BJ (cell line): ENCODE measurements at regions not wholly inside any gene's neighbourhood (a gene's known extent, or its start where the extent isn't known, plus 50 kb on each side); places are given as distances from the start of the nearest gene placed in this dataset.

Source experiments
- CTCF ChIA-PET: fragments of 350-600 bp; formaldehyde crosslinking; extraction: SDS; loops from one replicate; lab custom pipeline; 2021; ENCODE audit warnings: antibody characterized with exemption, inconsistent platforms; lab: Yijun Ruan, JAX
- POLR2A ChIA-PET: fragments of 300-600 bp; sonication (Branson Sonifier 250); formaldehyde crosslinking; extraction: SDS; loops from one replicate; lab custom pipeline; 2021; ENCODE audit warnings: antibody characterized with exemption; lab: Charles Lee
- DNase-seq: peaks from one replicate; pipeline ENCODE4 v3.0.0-alpha.2; 2011; ENCODE audit warnings: low read depth
- H3K27me3 ChIP-seq: 2 replicates; pipeline ENCODE4 v1.6.0; 2011; ENCODE audit warnings: low read length; ENCODE audit not compliant: control insufficient read depth, insufficient read depth
- H3K36me3 ChIP-seq: 2 replicates; pipeline ENCODE4 v1.5.1; 2011; ENCODE audit warnings: low read length; ENCODE audit not compliant: control insufficient read depth, insufficient read depth
- H3K4me3 ChIP-seq: 2 replicates; pipeline ENCODE4 v1.5.1; 2011; ENCODE audit warnings: low read depth, mild to moderate bottlenecking, control low read depth, low read length
- TF ChIP-seq, protein P1 (sequence below): IDR thresholded peaks from 2 replicates; pipeline ENCODE4 v1.5.1; 2011; ENCODE audit warnings: low read depth, mild to moderate bottlenecking, control low read depth, inconsistent platforms, low read length, moderate library complexity; ENCODE audit not compliant: insufficient read depth

DNA sequence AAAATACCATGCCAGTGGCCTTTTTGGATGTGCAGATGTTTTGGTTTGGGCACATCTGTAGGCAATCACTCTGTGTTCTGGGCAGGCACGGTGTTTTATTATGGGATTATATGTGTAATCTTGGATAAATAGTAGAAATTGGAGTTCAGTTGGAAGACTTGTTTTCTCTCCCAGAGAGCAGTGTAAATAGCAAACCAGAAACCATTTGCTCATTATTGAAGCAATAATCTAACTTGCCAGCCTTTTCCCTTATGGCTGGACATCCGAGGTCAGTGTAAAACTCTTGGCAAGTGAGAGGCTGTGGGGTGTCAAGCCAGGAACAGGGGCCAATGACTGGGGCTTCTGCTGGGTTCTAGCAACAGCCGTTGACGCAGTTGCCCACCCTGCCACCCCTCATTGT is 69.9 kb downstream of the IRX3 start:
- DNase-seq: no peak
- TF ChIP-seq, protein P1, sequence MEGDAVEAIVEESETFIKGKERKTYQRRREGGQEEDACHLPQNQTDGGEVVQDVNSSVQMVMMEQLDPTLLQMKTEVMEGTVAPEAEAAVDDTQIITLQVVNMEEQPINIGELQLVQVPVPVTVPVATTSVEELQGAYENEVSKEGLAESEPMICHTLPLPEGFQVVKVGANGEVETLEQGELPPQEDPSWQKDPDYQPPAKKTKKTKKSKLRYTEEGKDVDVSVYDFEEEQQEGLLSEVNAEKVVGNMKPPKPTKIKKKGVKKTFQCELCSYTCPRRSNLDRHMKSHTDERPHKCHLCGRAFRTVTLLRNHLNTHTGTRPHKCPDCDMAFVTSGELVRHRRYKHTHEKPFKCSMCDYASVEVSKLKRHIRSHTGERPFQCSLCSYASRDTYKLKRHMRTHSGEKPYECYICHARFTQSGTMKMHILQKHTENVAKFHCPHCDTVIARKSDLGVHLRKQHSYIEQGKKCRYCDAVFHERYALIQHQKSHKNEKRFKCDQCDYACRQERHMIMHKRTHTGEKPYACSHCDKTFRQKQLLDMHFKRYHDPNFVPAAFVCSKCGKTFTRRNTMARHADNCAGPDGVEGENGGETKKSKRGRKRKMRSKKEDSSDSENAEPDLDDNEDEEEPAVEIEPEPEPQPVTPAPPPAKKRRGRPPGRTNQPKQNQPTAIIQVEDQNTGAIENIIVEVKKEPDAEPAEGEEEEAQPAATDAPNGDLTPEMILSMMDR: no peak
- H3K27me3 ChIP-seq: peaks cover 9% of the 10 kb centered on the region
- CTCF ChIA-PET: interaction anchor here (2.2 kb wide), 1 partner anchor 10 kb away, joined by 5 read pairs; no protein-coding TSS in a partner anchor
- H3K36me3 ChIP-seq: no peaks in the 10 kb centered on the region
- no peak overlapping the region for H3K4me3 ChIP-seq
- POLR2A ChIA-PET: no interaction called here

DNA sequence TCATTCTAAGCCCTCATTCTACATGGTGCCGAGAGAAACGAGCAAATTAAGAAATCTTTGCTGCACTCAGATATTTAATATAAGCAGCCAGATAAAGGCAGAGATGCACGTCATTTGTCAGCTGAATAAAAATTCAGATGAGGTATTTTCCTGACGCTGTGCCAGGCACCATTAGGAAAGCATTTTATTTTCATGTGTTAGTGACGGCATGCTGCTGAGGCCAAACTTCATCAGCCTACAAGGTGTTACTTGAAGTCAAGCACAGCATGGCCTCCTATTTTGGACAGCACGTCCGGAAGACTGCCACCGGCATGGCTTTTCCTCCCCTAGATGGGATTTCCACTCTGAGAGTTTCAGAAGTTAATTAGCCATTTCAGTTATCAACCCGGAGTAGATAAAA is 70.3 kb downstream of the IRX3 start:
- POLR2A ChIA-PET: no interaction called here
- DNase-seq: no peak
- H3K36me3 ChIP-seq: no peaks in the 10 kb centered on the region
- CTCF ChIA-PET: no interaction called here
- TF ChIP-seq, protein P1: no peak
- H3K27me3 ChIP-seq: peaks cover 9% of the 10 kb centered on the region
- H3K4me3 ChIP-seq: no peak overlapping the region

DNA sequence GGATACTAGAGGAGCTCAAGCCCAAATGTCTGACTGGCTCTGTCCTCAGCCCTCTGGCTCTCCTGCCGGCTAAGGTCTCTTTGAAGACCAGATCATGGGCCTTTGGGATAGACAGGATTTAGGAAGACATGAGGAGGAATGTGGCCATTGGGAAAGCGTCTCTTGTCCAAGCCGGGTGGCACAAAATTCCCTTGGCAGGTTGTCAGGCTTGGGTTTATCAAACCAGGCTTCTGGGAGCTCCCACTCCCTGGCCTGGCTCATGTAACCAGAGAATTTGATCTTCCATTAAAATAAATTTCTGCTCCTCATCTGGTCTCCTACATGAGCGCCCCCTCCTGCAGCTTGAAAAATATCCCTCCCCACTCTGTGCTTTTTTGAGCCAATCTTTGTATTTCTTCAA is 71.1 kb downstream of the IRX3 start:
- CTCF ChIA-PET: no interaction called here
- Histone ChIP-seq H3K4me3 (no peak overlapping the region), H3K27me3 (peaks cover 11% of the 10 kb centered on the region), H3K36me3 (no peaks in the 10 kb centered on the region)
- DNase-seq: no peak
- TF ChIP-seq, protein P1: no peak
- POLR2A ChIA-PET: no interaction called here

DNA sequence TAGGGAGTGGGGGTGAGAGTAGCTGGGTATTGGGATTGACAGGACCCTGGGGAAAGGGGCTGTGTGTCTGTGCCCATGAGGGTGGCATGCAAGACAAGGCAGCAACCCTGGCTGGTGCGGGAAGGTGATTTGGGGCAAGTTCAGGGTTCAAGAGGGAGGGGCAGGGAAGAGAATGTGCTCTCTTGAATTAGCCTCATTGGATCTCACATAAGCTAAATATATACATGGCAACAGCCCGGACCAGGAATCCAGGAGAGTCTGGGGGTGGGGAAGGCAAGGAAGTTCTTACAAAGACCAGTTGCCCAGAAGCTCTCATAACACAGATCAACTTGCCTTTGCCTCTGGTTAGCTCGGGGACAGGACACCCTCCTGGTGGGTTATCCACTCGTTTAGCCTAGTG is 73.3 kb downstream of the IRX3 start:
- no peak for DNase-seq
- CTCF ChIA-PET: interaction anchor here (0.6 kb wide), 1 partner anchor 947 kb away, joined by 3 read pairs; no protein-coding TSS in a partner anchor
- POLR2A ChIA-PET: interaction anchor here (0.6 kb wide), 1 partner anchor 1158 kb away, joined by 13 read pairs; no protein-coding TSS in a partner anchor
- no peak overlapping the region for H3K4me3 ChIP-seq
- peaks cover 12% of the 10 kb centered on the region for H3K27me3 ChIP-seq
- TF ChIP-seq, protein P1: no peak
- no peaks in the 10 kb centered on the region for H3K36me3 ChIP-seq

DNA sequence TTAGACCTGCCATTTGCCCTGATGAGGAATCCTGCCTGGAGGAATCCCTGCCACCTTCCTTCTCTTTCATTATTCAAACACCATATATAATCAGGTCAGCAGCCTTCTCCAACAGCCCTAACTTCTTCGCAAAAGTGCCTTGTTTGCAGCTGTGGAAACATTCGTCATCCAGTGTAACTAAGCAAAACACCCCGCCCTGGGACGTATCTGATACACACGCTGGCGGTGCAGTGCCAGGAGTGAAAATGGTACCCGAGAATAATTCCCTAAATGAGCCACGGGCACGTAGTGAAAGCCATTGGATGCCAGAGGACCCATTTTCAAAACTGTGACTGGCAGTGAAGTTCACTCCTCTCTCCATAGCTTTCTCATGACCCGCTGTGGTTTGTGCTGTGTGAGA is 73.7 kb downstream of the IRX3 start:
- ChIA-PET POLR2A (no interaction called here), CTCF (interaction anchor here (0.6 to 1.4 kb wide), 2 partner anchors 18 to 947 kb away, joined by 3 to 5 read pairs; no protein-coding TSS in a partner anchor)
- Histone ChIP-seq H3K27me3 (peaks cover 12% of the 10 kb centered on the region), H3K36me3 (no peaks in the 10 kb centered on the region), H3K4me3 (no peak overlapping the region)
- TF ChIP-seq, protein P1: no peak
- no peak for DNase-seq
